ENCODE measurements at regions not wholly inside any gene's neighbourhood (a gene's known extent, or its start where the extent isn't known, plus 50 kb on each side); places are given as distances from the start of the nearest gene placed in this dataset.

DNA sequence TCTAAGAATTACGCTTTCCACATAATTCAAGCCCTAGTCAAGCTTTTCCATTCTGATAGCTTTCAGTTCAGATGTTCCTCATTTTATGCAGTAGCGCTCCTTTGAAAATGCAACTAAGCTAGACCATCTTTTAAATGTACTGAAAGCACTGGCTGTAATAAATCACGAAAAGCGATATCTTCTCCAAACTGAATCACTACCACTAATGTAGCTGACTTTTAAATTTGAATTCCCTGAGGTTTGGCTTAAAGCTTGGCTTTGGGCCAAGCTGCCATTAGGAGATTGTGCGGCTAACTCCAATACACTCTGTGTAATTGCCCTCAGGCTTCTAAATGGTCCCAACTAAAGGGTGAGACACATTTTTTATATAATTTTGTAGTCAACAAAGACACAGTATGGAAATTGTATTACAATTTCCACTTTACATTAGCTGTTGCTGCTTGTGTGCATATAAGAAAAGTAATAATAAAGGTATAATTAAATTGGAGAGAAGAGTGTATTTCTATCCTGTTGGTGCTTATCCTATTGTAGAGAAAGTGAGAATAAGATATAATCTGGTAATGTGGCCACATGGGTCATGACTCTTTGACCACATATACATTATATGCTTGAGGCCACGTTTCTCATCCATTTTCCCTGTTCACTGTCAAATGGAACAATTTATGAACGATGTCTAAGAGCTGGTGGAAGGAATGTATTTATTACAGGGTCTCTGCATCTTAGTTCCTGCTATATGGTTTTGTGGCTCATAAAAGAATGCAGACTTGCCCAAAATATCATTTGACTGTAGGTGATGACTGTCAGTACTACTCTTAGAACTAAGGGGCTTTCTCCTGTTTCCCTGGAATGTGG, 118.7 kb upstream of the TAF11L2 start:
- no peaks in the 10 kb centered on the region for H3K4me1 Mint-ChIP-seq
- 87% methylated on average over 6 of the region's 7 CpGs for WGBS (ENCODE audit: insufficient coverage)
- TF ChIP-seq CTCF (IDR thresholded peaks at IDR 0.05) = no peak

GRCh38 chr5:17381932-17382331, 116.1 kb upstream of the TAF11L2 start:
- ATAC-seq = peak in 1 of 3 donors; percentile 32

More for the DNA sequence above, 118.7 kb upstream of the TAF11L2 start:
- peaks cover 0 to 2% of the 10 kb centered on the region in 2 donors for H3K9me3 Mint-ChIP-seq
- H3K27me3 Mint-ChIP-seq (ENCODE audit: low read depth in 2 of 2) = no peaks in the 10 kb centered on the region
- intact Hi-C loops (cut with micrococcal nuclease) = no loop called here
- peaks cover 3% of the 10 kb centered on the region for H3K9me3 ChIP-seq (ENCODE audit: control insufficient read depth, insufficient read depth, low read length)
- no peak overlapping the region for H3K27ac ChIP-seq (ENCODE audit: low read length)
- H3K4me1 ChIP-seq (ENCODE audit: control insufficient read depth, insufficient read depth, low read length) = no peaks in the 10 kb centered on the region
- no peak overlapping the region for H3K4me3 Mint-ChIP-seq
- DNase-seq (no peak), ATAC-seq (no peak)
- no peak overlapping the region for H3K4me3 ChIP-seq (ENCODE audit: low read length)
- H3K27ac Mint-ChIP-seq = no peak overlapping the region
- H3K36me3 Mint-ChIP-seq = no peaks in the 10 kb centered on the region
- H3K27me3 ChIP-seq (ENCODE audit: control insufficient read depth, insufficient read depth, low read length) = no peaks in the 10 kb centered on the region
- no peaks in the 10 kb centered on the region for H3K36me3 ChIP-seq (ENCODE audit: control insufficient read depth, insufficient read depth, low read length)

DNA sequence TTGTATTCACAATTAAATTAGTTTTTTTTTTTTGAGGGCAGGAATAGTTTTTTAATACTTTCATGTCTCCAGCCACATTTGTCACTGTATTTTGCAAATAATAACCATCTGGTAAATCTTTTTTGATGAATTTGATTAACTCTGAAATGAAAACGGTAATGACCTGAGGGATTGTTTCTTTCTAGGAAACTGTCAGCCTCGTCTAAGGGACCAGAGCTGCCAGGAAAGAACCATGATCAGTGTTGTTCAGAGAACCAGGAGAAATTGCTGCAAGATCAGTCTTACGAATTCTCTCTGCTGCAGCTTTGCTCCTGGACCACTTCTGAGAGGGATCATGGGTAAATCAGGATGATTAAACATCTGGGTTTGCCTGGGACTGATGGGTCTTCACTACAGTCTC, 114.5 kb upstream of the TAF11L2 start:
- WGBS (ENCODE audit: insufficient coverage) = 78% methylated on average over 3 of the region's 3 CpGs
- Histone ChIP-seq H3K27ac (ENCODE audit: low read length) (no peak overlapping the region), H3K9me3 (ENCODE audit: control insufficient read depth, insufficient read depth, low read length) (peaks cover 7% of the 10 kb centered on the region), H3K27me3 (ENCODE audit: control insufficient read depth, insufficient read depth, low read length) (no peaks in the 10 kb centered on the region), H3K36me3 (ENCODE audit: control insufficient read depth, insufficient read depth, low read length) (no peaks in the 10 kb centered on the region), H3K4me1 (ENCODE audit: control insufficient read depth, insufficient read depth, low read length) (no peaks in the 10 kb centered on the region), H3K4me3 (ENCODE audit: low read length) (no peak overlapping the region)
- DNase-seq (no peak), ATAC-seq (no peak)
- Mint-ChIP-seq H3K4me1 (no peaks in the 10 kb centered on the region), H3K36me3 (peaks cover 8% of the 10 kb centered on the region), H3K27me3 (ENCODE audit: low read depth in 2 of 2) (no peaks in the 10 kb centered on the region), H3K4me3 (no peak overlapping the region), H3K27ac (no peak overlapping the region), H3K9me3 (peaks cover 5 to 6% of the 10 kb centered on the region in 2 donors)
- TF ChIP-seq CTCF (IDR thresholded peaks at IDR 0.05) = no peak
- intact Hi-C loops (cut with micrococcal nuclease) = no loop called here

More at GRCh38 chr5:17381932-17382331, 116.1 kb upstream of the TAF11L2 start:
- H3K4me3 Mint-ChIP-seq = no peak overlapping the region
- peaks cover 5 to 7% of the 10 kb centered on the region in 2 donors for H3K9me3 Mint-ChIP-seq
- H3K36me3 ChIP-seq (ENCODE audit: control insufficient read depth, insufficient read depth, low read length) = no peaks in the 10 kb centered on the region
- H3K36me3 Mint-ChIP-seq = peaks cover under 1% of the 10 kb centered on the region
- H3K27ac ChIP-seq (ENCODE audit: low read length) = no peak overlapping the region
- no peak overlapping the region for H3K4me3 ChIP-seq (ENCODE audit: low read length)
- H3K27me3 Mint-ChIP-seq (ENCODE audit: low read depth in 2 of 2) = no peaks in the 10 kb centered on the region
- WGBS (ENCODE audit: insufficient coverage) = 84% methylated on average over 2 of the region's 2 CpGs
- peaks cover 7% of the 10 kb centered on the region for H3K9me3 ChIP-seq (ENCODE audit: control insufficient read depth, insufficient read depth, low read length)
- H3K4me1 Mint-ChIP-seq = no peaks in the 10 kb centered on the region
- DNase-seq = no peak
- H3K27ac Mint-ChIP-seq = no peak overlapping the region
- intact Hi-C loops (cut with micrococcal nuclease) = no loop called here
- H3K27me3 ChIP-seq (ENCODE audit: control insufficient read depth, insufficient read depth, low read length) = no peaks in the 10 kb centered on the region
- TF ChIP-seq CTCF (IDR thresholded peaks at IDR 0.05) = no peak
- no peaks in the 10 kb centered on the region for H3K4me1 ChIP-seq (ENCODE audit: control insufficient read depth, insufficient read depth, low read length)

GRCh38 chr5:17384181-17384580, 113.8 kb upstream of the TAF11L2 start:
- H3K4me3 Mint-ChIP-seq = no peak overlapping the region
- no peak for ATAC-seq

More at GRCh38 chr5:17384181-17384580, 113.8 kb upstream of the TAF11L2 start:
- intact Hi-C loops (cut with micrococcal nuclease) = no loop called here
- Histone ChIP-seq H3K9me3 (ENCODE audit: control insufficient read depth, insufficient read depth, low read length) (peaks cover 7% of the 10 kb centered on the region), H3K4me1 (ENCODE audit: control insufficient read depth, insufficient read depth, low read length) (no peaks in the 10 kb centered on the region), H3K4me3 (ENCODE audit: low read length) (no peak overlapping the region), H3K27ac (ENCODE audit: low read length) (no peak overlapping the region), H3K27me3 (ENCODE audit: control insufficient read depth, insufficient read depth, low read length) (no peaks in the 10 kb centered on the region), H3K36me3 (ENCODE audit: control insufficient read depth, insufficient read depth, low read length) (no peaks in the 10 kb centered on the region)
- H3K27ac Mint-ChIP-seq = no peak overlapping the region
- no peak for TF ChIP-seq CTCF (IDR thresholded peaks at IDR 0.05)
- no peaks in the 10 kb centered on the region for H3K4me1 Mint-ChIP-seq
- H3K27me3 Mint-ChIP-seq (ENCODE audit: low read depth in 2 of 2) = no peaks in the 10 kb centered on the region
- no peak for DNase-seq
- peaks cover 5% of the 10 kb centered on the region in 2 donors for H3K9me3 Mint-ChIP-seq
- H3K36me3 Mint-ChIP-seq = peaks cover 8% of the 10 kb centered on the region
